RWPE2 (cell line): ENCODE measurements at regions not wholly inside any gene's neighbourhood (a gene's known extent, or its start where the extent isn't known, plus 50 kb on each side); places are given as distances from the start of the nearest gene placed in this dataset.

Experiments
- ATAC-seq: fragments of 200-7000 bp; cut with Tn5 transposase; 3 replicates; pipeline ENCODE4 v1.9.1; 2021; ENCODE audit warnings: low read depth
- DNase-seq: peaks from one replicate; pipeline ENCODE4 v3.0.0-alpha.2; 2020; ENCODE audit warnings: low spot score
- H3K27ac ChIP-seq: fragments of 450-650 bp; 2 replicates; pipeline ENCODE4 v1.5.1; 2017; ENCODE audit warnings: mild to moderate bottlenecking; ENCODE audit not compliant: poor library complexity, severe bottlenecking
- H3K27me3 ChIP-seq: fragments of 250-450 bp; sonication (Bioruptor Pico); 2 replicates; pipeline ENCODE4 v1.5.1; 2021; ENCODE audit warnings: mild to moderate bottlenecking, moderate library complexity; ENCODE audit not compliant: insufficient read depth, poor library complexity, severe bottlenecking
- H3K36me3 ChIP-seq: fragments of 250-450 bp; sonication (Bioruptor Pico); 2 replicates; pipeline ENCODE4 v1.5.1; 2020; ENCODE audit warnings: low read depth, mild to moderate bottlenecking, moderate library complexity
- H3K4me1 ChIP-seq: fragments of 250-450 bp; sonication (Bioruptor Pico); 2 replicates; pipeline ENCODE4 v1.5.1; 2021; ENCODE audit warnings: mild to moderate bottlenecking, moderate library complexity; ENCODE audit not compliant: insufficient read depth, poor library complexity, severe bottlenecking
- H3K4me3 ChIP-seq: fragments of 250-450 bp; sonication (Bioruptor Pico); 2 replicates; pipeline ENCODE4 v1.5.1; 2021; ENCODE audit warnings: mild to moderate bottlenecking, moderate library complexity; ENCODE audit not compliant: severe bottlenecking
- H3K9me3 ChIP-seq: fragments of 250-450 bp; sonication (Bioruptor Pico); 2 replicates; pipeline ENCODE4 v1.5.1; 2021; ENCODE audit warnings: mild to moderate bottlenecking, moderate library complexity; ENCODE audit not compliant: severe bottlenecking
- TF ChIP-seq, protein P1 (sequence below): fragments of 450-650 bp; IDR thresholded peaks from one replicate; pipeline ENCODE4 v1.5.1; 2017; ENCODE audit warnings: mild to moderate bottlenecking, moderate library complexity; ENCODE audit not compliant: poor library complexity, severe bottlenecking

DNA sequence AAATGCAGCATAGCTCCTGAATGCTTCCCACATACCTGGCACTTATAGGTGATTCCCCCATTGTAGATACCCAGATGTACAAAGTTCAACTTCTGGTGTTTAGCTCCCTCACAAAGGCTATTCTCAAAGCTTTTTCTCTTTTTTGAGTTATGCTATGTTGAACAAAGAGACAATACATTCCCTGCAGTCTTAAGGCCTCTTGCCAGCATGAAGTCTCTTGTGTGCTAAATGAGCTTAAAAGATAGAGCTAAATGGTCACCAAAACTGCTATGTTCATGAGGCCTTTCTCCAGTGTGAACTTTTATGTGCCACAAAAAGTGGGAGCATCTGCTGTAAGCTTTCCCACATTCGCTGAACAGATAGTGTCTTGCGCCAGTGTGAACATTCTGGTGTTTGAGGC lies 111.2 kb upstream of the TMEM47 start:
- no peaks in the 10 kb centered on the region for H3K36me3 ChIP-seq
- H3K27me3 ChIP-seq: no peaks in the 10 kb centered on the region
- no peak overlapping the region for H3K27ac ChIP-seq
- DNase-seq (no peak), ATAC-seq (no peak)
- TF ChIP-seq, protein P1, sequence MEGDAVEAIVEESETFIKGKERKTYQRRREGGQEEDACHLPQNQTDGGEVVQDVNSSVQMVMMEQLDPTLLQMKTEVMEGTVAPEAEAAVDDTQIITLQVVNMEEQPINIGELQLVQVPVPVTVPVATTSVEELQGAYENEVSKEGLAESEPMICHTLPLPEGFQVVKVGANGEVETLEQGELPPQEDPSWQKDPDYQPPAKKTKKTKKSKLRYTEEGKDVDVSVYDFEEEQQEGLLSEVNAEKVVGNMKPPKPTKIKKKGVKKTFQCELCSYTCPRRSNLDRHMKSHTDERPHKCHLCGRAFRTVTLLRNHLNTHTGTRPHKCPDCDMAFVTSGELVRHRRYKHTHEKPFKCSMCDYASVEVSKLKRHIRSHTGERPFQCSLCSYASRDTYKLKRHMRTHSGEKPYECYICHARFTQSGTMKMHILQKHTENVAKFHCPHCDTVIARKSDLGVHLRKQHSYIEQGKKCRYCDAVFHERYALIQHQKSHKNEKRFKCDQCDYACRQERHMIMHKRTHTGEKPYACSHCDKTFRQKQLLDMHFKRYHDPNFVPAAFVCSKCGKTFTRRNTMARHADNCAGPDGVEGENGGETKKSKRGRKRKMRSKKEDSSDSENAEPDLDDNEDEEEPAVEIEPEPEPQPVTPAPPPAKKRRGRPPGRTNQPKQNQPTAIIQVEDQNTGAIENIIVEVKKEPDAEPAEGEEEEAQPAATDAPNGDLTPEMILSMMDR: no peak
- H3K4me1 ChIP-seq: no peaks in the 10 kb centered on the region
- no peak overlapping the region for H3K4me3 ChIP-seq
- no peaks in the 10 kb centered on the region for H3K9me3 ChIP-seq

DNA sequence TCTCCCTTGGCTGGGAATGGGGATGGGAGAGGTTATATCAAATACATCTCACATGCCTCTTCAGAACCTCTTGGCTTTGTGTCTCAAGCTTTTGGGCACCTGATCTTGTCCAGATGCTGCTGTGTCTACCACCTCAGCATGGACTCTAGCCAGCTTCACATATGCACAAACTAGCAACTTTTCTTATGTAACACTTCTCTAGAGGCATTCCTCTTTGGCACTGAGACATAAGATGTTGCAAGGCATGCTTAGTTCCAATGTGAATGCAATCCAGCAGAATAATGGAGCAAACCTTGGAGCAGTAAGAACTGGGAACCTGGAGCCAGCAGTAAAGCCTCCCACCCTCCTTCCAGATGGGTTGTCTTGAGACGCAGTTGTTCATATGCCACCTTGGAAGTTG lies 113.4 kb upstream of the TMEM47 start:
- Histone ChIP-seq H3K27me3 (no peaks in the 10 kb centered on the region), H3K4me3 (no peak overlapping the region), H3K27ac (no peak overlapping the region), H3K9me3 (no peaks in the 10 kb centered on the region), H3K4me1 (no peaks in the 10 kb centered on the region), H3K36me3 (no peaks in the 10 kb centered on the region)
- TF ChIP-seq, protein P1: no peak
- DNase-seq: no peak
- ATAC-seq: no peak

DNA sequence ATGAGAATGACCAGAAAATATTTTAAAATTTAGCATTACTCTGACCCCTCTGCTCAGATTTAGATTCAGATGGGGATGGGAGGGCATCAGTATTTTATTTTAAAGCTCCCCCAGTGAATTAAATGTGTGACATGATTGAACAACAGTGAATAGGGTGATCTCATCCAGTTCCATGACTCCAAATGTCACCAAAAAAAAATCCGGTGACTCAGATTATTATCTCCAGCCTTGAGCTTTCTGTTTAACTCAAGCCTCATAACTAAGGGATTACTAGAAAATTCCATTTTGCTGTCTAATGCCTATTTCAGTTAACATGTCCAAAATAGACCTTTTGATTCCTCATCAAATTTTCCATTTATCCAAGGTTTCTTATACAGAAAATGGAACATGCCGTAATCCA lies 121.8 kb upstream of the TMEM47 start:
- TF ChIP-seq, protein P1: no peak
- Histone ChIP-seq H3K4me3 (no peak overlapping the region), H3K27ac (no peak overlapping the region), H3K27me3 (no peaks in the 10 kb centered on the region), H3K36me3 (no peaks in the 10 kb centered on the region), H3K9me3 (no peaks in the 10 kb centered on the region), H3K4me1 (no peaks in the 10 kb centered on the region)
- no peak for ATAC-seq
- no peak for DNase-seq

DNA sequence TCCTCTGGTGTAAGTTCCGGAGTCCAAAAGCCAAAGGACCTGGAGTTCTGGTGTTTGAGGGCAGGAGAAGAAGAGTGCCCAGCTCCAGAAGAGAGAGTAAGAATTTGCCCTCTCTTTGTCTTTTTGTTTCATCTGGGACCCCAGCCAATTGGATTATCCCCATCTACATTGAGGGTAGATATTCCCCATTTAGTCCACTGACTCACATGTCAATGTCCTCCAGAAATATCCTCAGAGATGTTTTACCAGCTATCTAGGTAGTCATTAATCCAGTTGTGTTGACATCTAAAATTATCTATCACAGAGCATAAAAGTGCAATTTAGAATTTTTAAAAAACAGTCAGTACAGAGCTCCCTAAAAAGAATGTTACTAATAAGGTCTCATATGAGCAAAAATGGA lies 132.9 kb upstream of the TMEM47 start:
- Histone ChIP-seq H3K4me1 (no peaks in the 10 kb centered on the region), H3K27me3 (no peaks in the 10 kb centered on the region), H3K9me3 (no peaks in the 10 kb centered on the region), H3K27ac (no peak overlapping the region), H3K36me3 (no peaks in the 10 kb centered on the region), H3K4me3 (no peak overlapping the region)
- TF ChIP-seq, protein P1: no peak
- ATAC-seq (no peak), DNase-seq (no peak)

DNA sequence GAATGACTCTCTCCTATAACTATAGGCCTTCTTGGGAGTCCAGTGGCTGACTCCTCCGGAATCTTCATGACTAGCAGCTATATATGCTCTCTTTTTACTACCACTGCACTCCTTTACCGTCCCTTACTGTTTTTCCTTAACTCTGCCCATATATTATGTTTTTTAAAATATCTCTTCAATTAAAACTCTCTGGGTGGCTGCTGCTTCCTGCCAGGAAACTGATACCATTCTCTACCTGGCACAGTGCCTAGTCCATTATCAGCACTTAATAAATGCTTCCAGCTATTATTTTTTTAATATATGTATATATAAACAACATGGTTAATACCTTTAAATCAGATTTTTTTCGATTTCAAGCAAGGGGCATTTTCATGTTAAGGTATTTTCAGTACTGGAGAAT lies 136.6 kb upstream of the FAM47B start:
- Histone ChIP-seq H3K27me3 (no peaks in the 10 kb centered on the region), H3K4me1 (no peaks in the 10 kb centered on the region), H3K36me3 (no peaks in the 10 kb centered on the region), H3K4me3 (no peak overlapping the region), H3K27ac (no peak overlapping the region), H3K9me3 (no peaks in the 10 kb centered on the region)
- DNase-seq: no peak
- TF ChIP-seq, protein P1: no peak
- ATAC-seq: no peak
